ENCODE measurements at regions not wholly inside any gene's neighbourhood (a gene's known extent, or its start where the extent isn't known, plus 50 kb on each side); places are given as distances from the start of the nearest gene placed in this dataset.

DNA sequence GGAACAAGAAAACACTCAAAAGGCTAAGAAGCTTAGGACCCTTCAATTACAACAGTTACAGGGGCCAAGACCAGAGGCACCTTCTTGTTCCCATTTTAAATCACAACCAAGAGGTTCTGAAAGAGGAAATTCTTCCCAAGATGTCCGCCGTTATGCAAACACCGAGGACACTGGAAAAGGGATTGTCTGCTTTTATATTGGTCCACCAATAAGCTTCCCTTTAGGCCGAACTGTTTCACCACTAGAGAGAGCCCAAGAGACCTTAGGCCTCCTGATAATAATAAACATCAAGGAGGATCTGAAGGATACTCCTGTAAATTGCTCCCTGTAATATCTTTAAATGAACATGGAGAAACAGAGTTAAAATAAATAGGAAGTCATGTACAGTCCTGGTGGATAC is 92.6 kb upstream of the NLRP2B start:
- ATAC-seq (ENCODE audit: low read depth): no peak
- no peak for DNase-seq (ENCODE audit: low spot score)
- H3K9me3 ChIP-seq (ENCODE audit: severe bottlenecking): no peaks in the 10 kb centered on the region
- H3K36me3 ChIP-seq (ENCODE audit: low read depth): no peaks in the 10 kb centered on the region
- no peaks in the 10 kb centered on the region for H3K4me1 ChIP-seq (ENCODE audit: insufficient read depth, poor library complexity, severe bottlenecking)
- no peak overlapping the region for H3K4me3 ChIP-seq (ENCODE audit: severe bottlenecking)
- no peaks in the 10 kb centered on the region for H3K27me3 ChIP-seq (ENCODE audit: insufficient read depth, poor library complexity, severe bottlenecking)
- no peak overlapping the region for H3K27ac ChIP-seq (ENCODE audit: poor library complexity, severe bottlenecking)
- TF ChIP-seq, protein P1, sequence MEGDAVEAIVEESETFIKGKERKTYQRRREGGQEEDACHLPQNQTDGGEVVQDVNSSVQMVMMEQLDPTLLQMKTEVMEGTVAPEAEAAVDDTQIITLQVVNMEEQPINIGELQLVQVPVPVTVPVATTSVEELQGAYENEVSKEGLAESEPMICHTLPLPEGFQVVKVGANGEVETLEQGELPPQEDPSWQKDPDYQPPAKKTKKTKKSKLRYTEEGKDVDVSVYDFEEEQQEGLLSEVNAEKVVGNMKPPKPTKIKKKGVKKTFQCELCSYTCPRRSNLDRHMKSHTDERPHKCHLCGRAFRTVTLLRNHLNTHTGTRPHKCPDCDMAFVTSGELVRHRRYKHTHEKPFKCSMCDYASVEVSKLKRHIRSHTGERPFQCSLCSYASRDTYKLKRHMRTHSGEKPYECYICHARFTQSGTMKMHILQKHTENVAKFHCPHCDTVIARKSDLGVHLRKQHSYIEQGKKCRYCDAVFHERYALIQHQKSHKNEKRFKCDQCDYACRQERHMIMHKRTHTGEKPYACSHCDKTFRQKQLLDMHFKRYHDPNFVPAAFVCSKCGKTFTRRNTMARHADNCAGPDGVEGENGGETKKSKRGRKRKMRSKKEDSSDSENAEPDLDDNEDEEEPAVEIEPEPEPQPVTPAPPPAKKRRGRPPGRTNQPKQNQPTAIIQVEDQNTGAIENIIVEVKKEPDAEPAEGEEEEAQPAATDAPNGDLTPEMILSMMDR (IDR thresholded peaks at IDR 0.05; ENCODE audit: poor library complexity, severe bottlenecking): peak; percentile 6

DNA sequence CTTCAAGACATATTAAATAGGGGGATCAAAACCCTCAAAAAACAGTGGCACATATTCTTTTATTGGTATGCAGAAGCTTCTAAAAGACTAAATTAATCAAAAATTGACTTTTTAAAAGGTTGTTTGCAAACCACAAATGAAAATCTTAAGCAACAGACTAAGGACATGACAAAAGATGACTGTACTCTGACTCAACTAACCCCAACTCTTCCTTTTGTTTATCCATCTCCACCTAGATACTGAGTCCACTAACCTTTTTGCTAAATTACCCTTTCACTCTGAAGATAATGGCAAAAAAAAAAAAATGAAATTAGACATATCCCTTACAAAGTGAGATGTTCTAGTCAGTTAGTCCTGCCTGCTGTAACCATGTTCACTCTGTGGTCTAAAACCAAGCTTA is 91.6 kb upstream of the NLRP2B start:
- ATAC-seq (ENCODE audit: low read depth): peak; percentile 60; the same call in 1 of the 3 replicates
- no peaks in the 10 kb centered on the region for H3K9me3 ChIP-seq (ENCODE audit: severe bottlenecking)
- no peaks in the 10 kb centered on the region for H3K4me1 ChIP-seq (ENCODE audit: insufficient read depth, poor library complexity, severe bottlenecking)
- H3K36me3 ChIP-seq (ENCODE audit: low read depth): no peaks in the 10 kb centered on the region
- DNase-seq (ENCODE audit: low spot score): no peak
- H3K27me3 ChIP-seq (ENCODE audit: insufficient read depth, poor library complexity, severe bottlenecking): no peaks in the 10 kb centered on the region
- H3K27ac ChIP-seq (ENCODE audit: poor library complexity, severe bottlenecking): no peak overlapping the region
- TF ChIP-seq, protein P1 (IDR thresholded peaks at IDR 0.05; ENCODE audit: poor library complexity, severe bottlenecking): no peak
- H3K4me3 ChIP-seq (ENCODE audit: severe bottlenecking): no peak overlapping the region

DNA sequence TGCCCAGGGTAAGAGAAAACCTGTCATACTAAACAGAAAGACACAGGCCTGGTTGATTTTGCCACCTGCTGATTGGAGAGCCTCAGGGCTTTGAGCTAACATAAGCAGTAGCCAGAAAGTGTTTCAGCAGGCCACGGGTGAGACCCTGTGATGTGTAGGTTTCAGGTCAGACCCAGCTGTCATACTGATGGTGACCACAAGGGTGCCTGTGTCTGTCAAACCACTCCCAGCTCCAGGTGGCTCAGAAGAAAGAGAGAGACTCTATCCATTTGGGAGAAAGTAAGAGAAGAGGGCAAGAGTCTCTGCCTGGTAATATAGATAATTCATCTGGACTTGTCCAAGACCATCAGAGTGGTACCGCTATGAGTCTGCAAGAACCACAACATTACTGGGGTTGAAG is 72.8 kb upstream of the NLRP2B start:
- Histone ChIP-seq H3K36me3 (ENCODE audit: low read depth) (no peaks in the 10 kb centered on the region), H3K9me3 (ENCODE audit: severe bottlenecking) (no peaks in the 10 kb centered on the region), H3K27me3 (ENCODE audit: insufficient read depth, poor library complexity, severe bottlenecking) (no peaks in the 10 kb centered on the region), H3K27ac (ENCODE audit: poor library complexity, severe bottlenecking) (no peak overlapping the region), H3K4me1 (ENCODE audit: insufficient read depth, poor library complexity, severe bottlenecking) (no peaks in the 10 kb centered on the region), H3K4me3 (ENCODE audit: severe bottlenecking) (no peak overlapping the region)
- DNase-seq (ENCODE audit: low spot score) (no peak), ATAC-seq (ENCODE audit: low read depth) (no peak)
- TF ChIP-seq, protein P1 (IDR thresholded peaks at IDR 0.05; ENCODE audit: poor library complexity, severe bottlenecking): no peak

DNA sequence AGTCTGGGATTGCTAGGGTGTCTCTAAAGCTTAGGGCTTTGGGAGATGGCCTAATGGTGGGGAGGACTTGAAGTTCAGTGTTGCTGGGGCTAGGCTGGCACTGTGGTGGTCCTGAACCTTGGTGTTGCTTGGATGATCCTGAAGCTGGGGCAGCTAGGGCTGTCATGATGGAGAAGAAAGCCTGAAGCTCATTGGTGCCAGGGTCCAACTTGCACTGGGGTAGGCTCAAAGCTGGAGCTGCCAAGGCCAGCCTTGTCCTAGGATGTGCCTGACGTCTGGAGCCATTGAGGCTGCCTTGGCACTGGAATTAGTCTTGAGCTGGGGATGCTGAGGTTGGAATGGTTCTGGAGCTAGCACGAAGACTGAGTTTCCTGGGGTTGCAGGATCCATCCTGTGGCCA is 61.0 kb upstream of the NLRP2B start:
- H3K27ac ChIP-seq (ENCODE audit: poor library complexity, severe bottlenecking): no peak overlapping the region
- no peak for DNase-seq (ENCODE audit: low spot score)

DNA sequence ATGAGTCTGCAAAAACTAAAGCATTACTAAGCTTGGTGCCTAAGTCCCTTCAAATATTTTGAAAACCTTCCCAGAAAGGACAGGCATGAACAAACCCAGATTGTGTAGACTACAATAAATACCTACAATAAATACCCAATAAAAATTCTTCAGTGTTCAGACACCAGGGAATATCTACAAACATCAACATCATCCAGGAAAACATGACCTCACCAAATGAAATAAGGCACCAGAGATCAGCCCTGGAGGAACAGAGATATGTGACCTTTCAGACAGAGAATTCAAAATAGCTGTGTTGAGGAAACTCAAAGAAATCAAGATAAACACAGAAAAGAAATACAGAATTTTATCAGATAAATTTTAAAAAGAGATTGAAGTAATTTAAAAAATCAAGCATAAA is 57.8 kb upstream of the NLRP2B start:
- no peaks in the 10 kb centered on the region for H3K27me3 ChIP-seq (ENCODE audit: insufficient read depth, poor library complexity, severe bottlenecking)
- DNase-seq (ENCODE audit: low spot score) (no peak), ATAC-seq (ENCODE audit: low read depth) (no peak)
- H3K4me3 ChIP-seq (ENCODE audit: severe bottlenecking): no peak overlapping the region
- H3K36me3 ChIP-seq (ENCODE audit: low read depth): no peaks in the 10 kb centered on the region
- TF ChIP-seq, protein P1 (IDR thresholded peaks at IDR 0.05; ENCODE audit: poor library complexity, severe bottlenecking): no peak
- H3K4me1 ChIP-seq (ENCODE audit: insufficient read depth, poor library complexity, severe bottlenecking): no peaks in the 10 kb centered on the region
- H3K9me3 ChIP-seq (ENCODE audit: severe bottlenecking): no peaks in the 10 kb centered on the region
- no peak overlapping the region for H3K27ac ChIP-seq (ENCODE audit: poor library complexity, severe bottlenecking)

More for the DNA sequence above, 61.0 kb upstream of the NLRP2B start:
- Histone ChIP-seq H3K4me1 (ENCODE audit: insufficient read depth, poor library complexity, severe bottlenecking) (no peaks in the 10 kb centered on the region), H3K4me3 (ENCODE audit: severe bottlenecking) (no peak overlapping the region), H3K9me3 (ENCODE audit: severe bottlenecking) (no peaks in the 10 kb centered on the region), H3K27me3 (ENCODE audit: insufficient read depth, poor library complexity, severe bottlenecking) (no peaks in the 10 kb centered on the region), H3K36me3 (ENCODE audit: low read depth) (no peaks in the 10 kb centered on the region)
- ATAC-seq (ENCODE audit: low read depth): no peak
- TF ChIP-seq, protein P1 (IDR thresholded peaks at IDR 0.05; ENCODE audit: poor library complexity, severe bottlenecking): no peak

All from RWPE2 (cell line).